Duodenal mucosa (tissue), 2 donors: ENCODE measurements at regions not wholly inside any gene's neighbourhood (a gene's known extent, or its start where the extent isn't known, plus 50 kb on each side); places are given as distances from the start of the nearest gene placed in this dataset.

Experiments
- H3K27ac ChIP-seq: one replicate; pipeline ENCODE4 v1.7.0; 2013; ENCODE audit warnings: low read depth, low read length
- H3K27me3 ChIP-seq, 2 donors: one replicate each; pipeline ENCODE4 v1.7.0; 2013; ENCODE audit warnings: low read length in 2 of 2, control low read depth in 1 of 2; ENCODE audit not compliant: insufficient read depth in 2 of 2, control insufficient read depth in 1 of 2
- H3K36me3 ChIP-seq, 2 donors: one replicate each; pipeline ENCODE4 v1.7.0; 2013; ENCODE audit warnings: low read length in 2 of 2, control low read depth in 1 of 2; ENCODE audit not compliant: insufficient read depth in 2 of 2, control insufficient read depth in 1 of 2
- H3K4me1 ChIP-seq, 2 donors: one replicate each; pipeline ENCODE4 v1.7.0; 2013; ENCODE audit warnings: low read length in 2 of 2, control low read depth in 1 of 2; ENCODE audit not compliant: insufficient read depth in 2 of 2, control insufficient read depth in 1 of 2
- H3K4me3 ChIP-seq, 2 donors: one replicate each; pipeline ENCODE4 v1.7.0; 2013; ENCODE audit warnings: low read length in 2 of 2, low read depth in 1 of 2
- H3K9ac ChIP-seq, 2 donors: one replicate each; pipeline ENCODE4 v1.7.0; 2013; ENCODE audit warnings: low read length in 2 of 2, low read depth in 1 of 2
- H3K9me3 ChIP-seq, 2 donors: one replicate each; pipeline ENCODE4 v1.7.0; 2013; ENCODE audit warnings: low read length in 2 of 2, control low read depth in 1 of 2; ENCODE audit not compliant: control insufficient read depth in 1 of 2

- peaks cover 0 to 2% of the 10 kb centered on the region in 2 donors for H3K9me3 ChIP-seq
- no peaks in the 10 kb centered on the region for H3K36me3 ChIP-seq
- no peak overlapping the region for H3K4me3 ChIP-seq
- no peaks in the 10 kb centered on the region for H3K27me3 ChIP-seq
- H3K4me1 ChIP-seq, result no peaks in the 10 kb centered on the region
- H3K27ac ChIP-seq, result no peak overlapping the region
- H3K9ac ChIP-seq, result no peak overlapping the region
Observed at GRCh38 chr2:188893972-188894371, 80.2 kb upstream of the COL3A1 start.

GRCh38 chr2:188894979-188895378 is 79.2 kb upstream of the COL3A1 start:
- H3K9ac ChIP-seq, result no peak overlapping the region
- no peaks in the 10 kb centered on the region for H3K4me1 ChIP-seq
- H3K9me3 ChIP-seq, result no peaks in the 10 kb centered on the region
- no peak overlapping the region for H3K27ac ChIP-seq
- no peaks in the 10 kb centered on the region for H3K27me3 ChIP-seq
- H3K36me3 ChIP-seq, result no peaks in the 10 kb centered on the region
- H3K4me3 ChIP-seq, result no peak overlapping the region

GRCh38 chr2:188897096-188897495 is 77.1 kb upstream of the COL3A1 start:
- no peaks in the 10 kb centered on the region for H3K27me3 ChIP-seq
- H3K9me3 ChIP-seq, result no peaks in the 10 kb centered on the region
- no peak overlapping the region for H3K9ac ChIP-seq
- H3K4me3 ChIP-seq, result no peak overlapping the region
- H3K4me1 ChIP-seq, result no peaks in the 10 kb centered on the region
- no peaks in the 10 kb centered on the region for H3K36me3 ChIP-seq
- H3K27ac ChIP-seq, result no peak overlapping the region

GRCh38 chr2:188898261-188898660 is 75.9 kb upstream of the COL3A1 start:
- Histone ChIP-seq H3K4me3 (no peak overlapping the region), H3K9ac (no peak overlapping the region), H3K27ac (no peak overlapping the region), H3K36me3 (no peaks in the 10 kb centered on the region), H3K27me3 (no peaks in the 10 kb centered on the region), H3K4me1 (no peaks in the 10 kb centered on the region), H3K9me3 (no peaks in the 10 kb centered on the region)

GRCh38 chr2:188902901-188903491 is 71.2 kb upstream of the COL3A1 start:
- H3K4me1 ChIP-seq, result no peaks in the 10 kb centered on the region
- H3K9ac ChIP-seq, result no peak overlapping the region
- H3K27ac ChIP-seq, result no peak overlapping the region
- H3K36me3 ChIP-seq, result no peaks in the 10 kb centered on the region
- no peaks in the 10 kb centered on the region for H3K27me3 ChIP-seq
- no peaks in the 10 kb centered on the region for H3K9me3 ChIP-seq
- no peak overlapping the region for H3K4me3 ChIP-seq

GRCh38 chr2:188903740-188904139 is 70.4 kb upstream of the COL3A1 start:
- no peak overlapping the region for H3K4me3 ChIP-seq
- H3K27ac ChIP-seq, result no peak overlapping the region
- no peaks in the 10 kb centered on the region for H3K9me3 ChIP-seq
- no peaks in the 10 kb centered on the region for H3K36me3 ChIP-seq
- H3K9ac ChIP-seq, result no peak overlapping the region
- no peaks in the 10 kb centered on the region for H3K4me1 ChIP-seq
- H3K27me3 ChIP-seq, result no peaks in the 10 kb centered on the region

- no peaks in the 10 kb centered on the region for H3K4me1 ChIP-seq
- no peaks in the 10 kb centered on the region for H3K27me3 ChIP-seq
- H3K9me3 ChIP-seq, result no peaks in the 10 kb centered on the region
- H3K27ac ChIP-seq, result no peak overlapping the region
- no peaks in the 10 kb centered on the region for H3K36me3 ChIP-seq
- H3K9ac ChIP-seq, result no peak overlapping the region
- H3K4me3 ChIP-seq, result no peak overlapping the region
Observed at GRCh38 chr2:188909036-188909435, 65.1 kb upstream of the COL3A1 start.

- no peak overlapping the region for H3K4me3 ChIP-seq
- no peak overlapping the region for H3K27ac ChIP-seq
- no peaks in the 10 kb centered on the region for H3K36me3 ChIP-seq
- no peaks in the 10 kb centered on the region for H3K9me3 ChIP-seq
- no peak overlapping the region for H3K9ac ChIP-seq
- no peaks in the 10 kb centered on the region for H3K27me3 ChIP-seq
- no peaks in the 10 kb centered on the region for H3K4me1 ChIP-seq
Observed at GRCh38 chr2:188916736-188917135, 57.4 kb upstream of the COL3A1 start.

GRCh38 chr2:188917632-188918031 is 56.5 kb upstream of the COL3A1 start:
- no peak overlapping the region for H3K9ac ChIP-seq
- H3K9me3 ChIP-seq, result no peaks in the 10 kb centered on the region
- H3K27me3 ChIP-seq, result no peaks in the 10 kb centered on the region
- H3K27ac ChIP-seq, result no peak overlapping the region
- H3K36me3 ChIP-seq, result no peaks in the 10 kb centered on the region
- H3K4me1 ChIP-seq, result no peaks in the 10 kb centered on the region
- H3K4me3 ChIP-seq, result no peak overlapping the region

- Histone ChIP-seq H3K4me1 (no peaks in the 10 kb centered on the region), H3K4me3 (no peak overlapping the region), H3K27ac (no peak overlapping the region), H3K9ac (no peak overlapping the region), H3K9me3 (no peaks in the 10 kb centered on the region), H3K27me3 (no peaks in the 10 kb centered on the region), H3K36me3 (no peaks in the 10 kb centered on the region)
Observed at GRCh38 chr2:188919824-188920223, 54.3 kb upstream of the COL3A1 start.

GRCh38 chr2:188922191-188922590 is 52.0 kb upstream of the COL3A1 start:
- no peaks in the 10 kb centered on the region for H3K27me3 ChIP-seq

More at GRCh38 chr2:188922191-188922590, 52.0 kb upstream of the COL3A1 start:
- Histone ChIP-seq H3K27ac (no peak overlapping the region), H3K4me3 (no peak overlapping the region), H3K36me3 (no peaks in the 10 kb centered on the region), H3K9me3 (no peaks in the 10 kb centered on the region), H3K9ac (no peak overlapping the region), H3K4me1 (no peaks in the 10 kb centered on the region)
